ENCODE measurements at regions not wholly inside any gene's neighbourhood (a gene's known extent, or its start where the extent isn't known, plus 50 kb on each side); places are given as distances from the start of the nearest gene placed in this dataset.
"Not testable (repeated sequence)": the region's sequence is repeated elsewhere in the genome, so short reads cannot be mapped to it uniquely, and the experiment has no call there.

DNA sequence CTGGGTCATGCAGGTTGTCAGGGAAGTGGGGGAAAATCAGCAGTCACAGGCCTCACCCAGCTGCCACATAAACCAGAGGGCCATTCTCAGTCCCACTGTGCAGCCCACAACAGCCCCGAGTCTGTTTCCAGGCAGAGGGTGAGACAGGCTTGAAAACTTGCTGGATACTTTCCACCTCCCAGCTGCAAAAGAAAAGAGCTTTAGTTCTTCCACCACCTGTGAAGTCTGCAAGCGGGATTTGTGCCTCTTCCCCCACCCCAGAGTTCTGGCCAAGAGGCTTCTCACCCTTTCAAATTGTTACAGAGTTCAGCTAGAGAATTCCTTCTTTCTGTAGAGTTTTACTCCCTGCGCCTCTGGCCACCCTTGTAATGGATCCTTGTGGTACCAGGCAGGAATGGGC is 115.5 kb upstream of the ZDHHC15 start:
- TF ChIP-seq, protein P1, sequence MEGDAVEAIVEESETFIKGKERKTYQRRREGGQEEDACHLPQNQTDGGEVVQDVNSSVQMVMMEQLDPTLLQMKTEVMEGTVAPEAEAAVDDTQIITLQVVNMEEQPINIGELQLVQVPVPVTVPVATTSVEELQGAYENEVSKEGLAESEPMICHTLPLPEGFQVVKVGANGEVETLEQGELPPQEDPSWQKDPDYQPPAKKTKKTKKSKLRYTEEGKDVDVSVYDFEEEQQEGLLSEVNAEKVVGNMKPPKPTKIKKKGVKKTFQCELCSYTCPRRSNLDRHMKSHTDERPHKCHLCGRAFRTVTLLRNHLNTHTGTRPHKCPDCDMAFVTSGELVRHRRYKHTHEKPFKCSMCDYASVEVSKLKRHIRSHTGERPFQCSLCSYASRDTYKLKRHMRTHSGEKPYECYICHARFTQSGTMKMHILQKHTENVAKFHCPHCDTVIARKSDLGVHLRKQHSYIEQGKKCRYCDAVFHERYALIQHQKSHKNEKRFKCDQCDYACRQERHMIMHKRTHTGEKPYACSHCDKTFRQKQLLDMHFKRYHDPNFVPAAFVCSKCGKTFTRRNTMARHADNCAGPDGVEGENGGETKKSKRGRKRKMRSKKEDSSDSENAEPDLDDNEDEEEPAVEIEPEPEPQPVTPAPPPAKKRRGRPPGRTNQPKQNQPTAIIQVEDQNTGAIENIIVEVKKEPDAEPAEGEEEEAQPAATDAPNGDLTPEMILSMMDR (IDR thresholded peaks at IDR 0.05; ENCODE audit: insufficient read depth, low read length, poor library complexity, severe bottlenecking): no peak
- DNase-seq (ENCODE audit: extremely low read depth, insufficient read length): no peak

GRCh38 chrX:75625232-75625631 is 102.4 kb upstream of the ZDHHC15 start:
- no peak overlapping the region for H3K4me3 ChIP-seq (replicated peaks; ENCODE audit: low read depth, low read length)
- no peak for DNase-seq (ENCODE audit: extremely low read depth, insufficient read length)
- no peaks in the 10 kb centered on the region for H3K27me3 ChIP-seq (replicated peaks; ENCODE audit: control insufficient read depth, insufficient read depth, low read length)
- H3K36me3 ChIP-seq (ENCODE audit: control insufficient read depth, insufficient read depth, low read length): no peaks in the 10 kb centered on the region
- TF ChIP-seq, protein P1 (IDR thresholded peaks at IDR 0.05; ENCODE audit: insufficient read depth, low read length, poor library complexity, severe bottlenecking): no peak

More for the DNA sequence above, 115.5 kb upstream of the ZDHHC15 start:
- no peaks in the 10 kb centered on the region for H3K36me3 ChIP-seq (ENCODE audit: control insufficient read depth, insufficient read depth, low read length)
- H3K4me3 ChIP-seq (replicated peaks; ENCODE audit: low read depth, low read length): no peak overlapping the region
- no peaks in the 10 kb centered on the region for H3K27me3 ChIP-seq (replicated peaks; ENCODE audit: control insufficient read depth, insufficient read depth, low read length)

- no peak for DNase-seq (ENCODE audit: extremely low read depth, insufficient read length)
- TF ChIP-seq, protein P1 (IDR thresholded peaks at IDR 0.05; ENCODE audit: insufficient read depth, low read length, poor library complexity, severe bottlenecking): peak; percentile 14
- H3K4me3 ChIP-seq (replicated peaks; ENCODE audit: low read depth, low read length): no peak overlapping the region
Measured at GRCh38 chrX:75623535-75623934, 100.7 kb upstream of the ZDHHC15 start.

DNA sequence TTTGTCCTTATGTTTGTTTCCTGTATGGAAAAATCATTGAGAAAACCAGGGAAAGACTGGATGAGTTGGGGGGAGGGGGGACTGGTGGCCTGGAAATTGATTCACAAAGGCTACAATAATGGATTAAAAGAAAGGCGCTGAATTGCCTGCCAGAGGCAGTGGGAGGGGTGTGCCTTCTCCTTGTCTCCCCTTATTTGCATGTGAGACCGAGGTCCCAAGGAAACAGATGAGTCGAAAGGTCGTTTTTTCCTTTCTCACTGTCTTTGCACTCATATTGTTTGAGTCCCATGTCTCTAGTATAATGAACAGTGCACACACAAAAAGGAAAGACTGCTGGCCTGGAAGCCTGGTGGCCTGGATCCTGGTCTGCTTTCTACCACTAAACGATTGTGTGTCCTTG is 86.6 kb upstream of the ZDHHC15 start:
- Histone ChIP-seq H3K4me3 (replicated peaks; ENCODE audit: low read depth, low read length) (no peak overlapping the region), H3K27me3 (replicated peaks; ENCODE audit: control insufficient read depth, insufficient read depth, low read length) (no peaks in the 10 kb centered on the region), H3K36me3 (ENCODE audit: control insufficient read depth, insufficient read depth, low read length) (no peaks in the 10 kb centered on the region)
- no peak for DNase-seq (ENCODE audit: extremely low read depth, insufficient read length)
- TF ChIP-seq, protein P1 (IDR thresholded peaks at IDR 0.05; ENCODE audit: insufficient read depth, low read length, poor library complexity, severe bottlenecking): no peak

More at GRCh38 chrX:75623535-75623934, 100.7 kb upstream of the ZDHHC15 start:
- H3K27me3 ChIP-seq (replicated peaks; ENCODE audit: control insufficient read depth, insufficient read depth, low read length): no peaks in the 10 kb centered on the region
- no peaks in the 10 kb centered on the region for H3K36me3 ChIP-seq (ENCODE audit: control insufficient read depth, insufficient read depth, low read length)

- TF ChIP-seq, protein P1 (IDR thresholded peaks at IDR 0.05; ENCODE audit: insufficient read depth, low read length, poor library complexity, severe bottlenecking): peak; percentile 57
- Histone ChIP-seq H3K4me3 (replicated peaks; ENCODE audit: low read depth, low read length) (no peak overlapping the region), H3K27me3 (replicated peaks; ENCODE audit: control insufficient read depth, insufficient read depth, low read length) (no peaks in the 10 kb centered on the region), H3K36me3 (ENCODE audit: control insufficient read depth, insufficient read depth, low read length) (no peaks in the 10 kb centered on the region)
- DNase-seq (ENCODE audit: extremely low read depth, insufficient read length): no peak
Measured at GRCh38 chrX:75603833-75604232, 81.0 kb upstream of the ZDHHC15 start.

GRCh38 chrX:75602022-75602421 is 79.2 kb upstream of the ZDHHC15 start:
- H3K27me3 ChIP-seq (replicated peaks; ENCODE audit: control insufficient read depth, insufficient read depth, low read length); DNase-seq (ENCODE audit: extremely low read depth, insufficient read length); H3K4me3 ChIP-seq (replicated peaks; ENCODE audit: low read depth, low read length); H3K36me3 ChIP-seq (ENCODE audit: control insufficient read depth, insufficient read depth, low read length): not testable (repeated sequence)

Measured in GM06990 (cell line).